ENCODE measurements at regions not wholly inside any gene's neighbourhood (a gene's known extent, or its start where the extent isn't known, plus 50 kb on each side); places are given as distances from the start of the nearest gene placed in this dataset.

DNA sequence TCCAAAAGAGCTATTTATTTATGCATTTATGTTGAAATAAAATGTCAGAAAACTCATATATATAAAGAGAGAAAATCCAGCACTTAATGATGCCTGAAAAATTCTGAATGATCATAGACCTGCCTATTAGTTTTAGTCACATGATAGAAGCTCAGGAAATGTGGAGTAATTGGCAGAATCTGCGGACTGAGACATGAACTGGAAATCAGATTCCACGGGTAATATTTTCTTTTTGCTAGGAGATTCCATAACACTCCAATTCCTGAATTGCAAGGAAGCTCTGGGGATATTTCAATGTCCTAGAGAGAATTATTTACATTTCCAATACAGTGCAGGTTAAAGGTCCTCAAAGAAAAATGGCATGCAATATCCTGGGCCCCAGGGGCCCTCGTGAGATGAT is 778.8 kb downstream of the SEMA5A start:
- no peaks in the 10 kb centered on the region for H3K36me3 ChIP-seq
- DNase-seq: no peak
- no peak for ATAC-seq
- intact Hi-C loops (cut with DNase I): no loop called here
- H3K27ac ChIP-seq: no peak overlapping the region
- H3K4me3 ChIP-seq: no peak overlapping the region
- H3K4me1 ChIP-seq: no peaks in the 10 kb centered on the region
- TF ChIP-seq, protein P1, sequence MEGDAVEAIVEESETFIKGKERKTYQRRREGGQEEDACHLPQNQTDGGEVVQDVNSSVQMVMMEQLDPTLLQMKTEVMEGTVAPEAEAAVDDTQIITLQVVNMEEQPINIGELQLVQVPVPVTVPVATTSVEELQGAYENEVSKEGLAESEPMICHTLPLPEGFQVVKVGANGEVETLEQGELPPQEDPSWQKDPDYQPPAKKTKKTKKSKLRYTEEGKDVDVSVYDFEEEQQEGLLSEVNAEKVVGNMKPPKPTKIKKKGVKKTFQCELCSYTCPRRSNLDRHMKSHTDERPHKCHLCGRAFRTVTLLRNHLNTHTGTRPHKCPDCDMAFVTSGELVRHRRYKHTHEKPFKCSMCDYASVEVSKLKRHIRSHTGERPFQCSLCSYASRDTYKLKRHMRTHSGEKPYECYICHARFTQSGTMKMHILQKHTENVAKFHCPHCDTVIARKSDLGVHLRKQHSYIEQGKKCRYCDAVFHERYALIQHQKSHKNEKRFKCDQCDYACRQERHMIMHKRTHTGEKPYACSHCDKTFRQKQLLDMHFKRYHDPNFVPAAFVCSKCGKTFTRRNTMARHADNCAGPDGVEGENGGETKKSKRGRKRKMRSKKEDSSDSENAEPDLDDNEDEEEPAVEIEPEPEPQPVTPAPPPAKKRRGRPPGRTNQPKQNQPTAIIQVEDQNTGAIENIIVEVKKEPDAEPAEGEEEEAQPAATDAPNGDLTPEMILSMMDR (IDR thresholded peaks at IDR 0.05): no peak
- H3K27me3 ChIP-seq: no peaks in the 10 kb centered on the region
- WGBS, 2 donors: 78 to 81% methylated on average over 3 of the region's 3 CpGs
- no peaks in the 10 kb centered on the region for H3K9me3 ChIP-seq

DNA sequence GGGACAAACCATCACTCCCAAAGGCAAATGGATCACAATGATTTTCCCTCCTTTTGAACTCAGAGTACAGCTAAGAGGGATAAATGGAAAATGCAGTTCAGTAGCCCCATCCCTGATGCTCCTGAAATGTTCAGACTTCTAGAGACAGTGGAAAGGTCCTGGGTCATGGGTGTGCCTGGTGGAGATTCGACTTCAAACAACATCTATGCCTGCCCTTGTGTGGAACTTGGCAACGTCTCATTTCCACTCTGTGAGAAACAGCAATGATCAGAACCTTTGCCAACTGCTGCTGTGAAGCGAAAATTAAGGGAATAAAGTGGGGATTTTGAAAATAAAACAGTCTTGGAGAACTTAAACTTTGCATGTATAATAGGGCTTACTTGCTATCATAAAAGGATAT is 778.1 kb downstream of the SEMA5A start:
- TF ChIP-seq, protein P1 (IDR thresholded peaks at IDR 0.05): no peak
- Histone ChIP-seq H3K36me3 (no peaks in the 10 kb centered on the region), H3K4me3 (no peak overlapping the region), H3K4me1 (no peaks in the 10 kb centered on the region), H3K27ac (no peak overlapping the region), H3K9me3 (no peaks in the 10 kb centered on the region), H3K27me3 (no peaks in the 10 kb centered on the region)
- ATAC-seq (no peak), DNase-seq (no peak)
- intact Hi-C loops (cut with DNase I): no loop called here
- WGBS, 2 donors: 55% methylated on average over 3 of the region's 3 CpGs

DNA sequence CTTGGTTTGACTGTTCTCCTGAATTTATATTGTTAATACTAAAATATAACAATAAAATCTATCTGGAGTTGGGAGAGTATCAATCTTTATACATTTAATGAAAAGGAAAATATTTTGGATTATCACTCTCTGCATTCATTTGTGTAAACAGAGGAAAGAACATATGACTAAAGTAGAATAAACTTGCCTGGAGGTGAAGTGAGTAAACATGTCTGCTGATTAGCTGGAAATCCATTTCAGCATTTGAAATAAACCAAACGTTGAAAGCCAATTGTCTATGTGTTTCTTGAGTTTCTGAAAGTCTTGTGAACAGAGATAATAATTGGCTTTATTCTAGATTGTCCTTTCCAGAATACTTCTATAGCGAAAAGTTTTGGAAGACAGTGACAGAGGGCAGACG is 776.2 kb downstream of the SEMA5A start:
- Histone ChIP-seq H3K4me3 (no peak overlapping the region), H3K27me3 (no peaks in the 10 kb centered on the region), H3K27ac (no peak overlapping the region), H3K36me3 (no peaks in the 10 kb centered on the region), H3K9me3 (no peaks in the 10 kb centered on the region), H3K4me1 (no peaks in the 10 kb centered on the region)
- intact Hi-C loops (cut with DNase I): no loop called here
- ATAC-seq (no peak), DNase-seq (no peak)
- TF ChIP-seq, protein P1 (IDR thresholded peaks at IDR 0.05): no peak
- whole genome bisulfite sequencing, 2 donors: 73 to 76% methylated on average over 3 of the region's 3 CpGs

DNA sequence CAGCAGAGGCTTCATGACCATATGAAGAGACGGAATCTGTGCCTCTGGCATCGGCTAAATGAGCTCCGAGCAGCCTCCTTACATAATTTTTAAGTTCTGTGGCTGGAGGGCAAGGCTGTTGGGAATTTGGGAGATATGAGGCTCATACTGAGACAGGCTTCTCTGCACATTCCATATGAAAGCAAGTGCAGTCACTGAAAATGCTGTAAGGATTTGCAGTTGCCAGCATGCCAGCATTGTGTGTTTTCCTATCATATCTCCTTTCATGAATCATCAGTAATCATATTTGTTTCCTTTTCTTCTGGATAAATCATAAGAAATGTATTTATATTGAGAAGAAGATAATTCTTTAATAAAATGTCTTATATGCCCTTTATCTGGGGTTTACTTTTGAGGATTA is 775.4 kb downstream of the SEMA5A start:
- ATAC-seq (no peak), DNase-seq (no peak)
- Histone ChIP-seq H3K36me3 (no peaks in the 10 kb centered on the region), H3K9me3 (no peaks in the 10 kb centered on the region), H3K4me3 (no peak overlapping the region), H3K4me1 (no peaks in the 10 kb centered on the region), H3K27ac (no peak overlapping the region), H3K27me3 (no peaks in the 10 kb centered on the region)
- intact Hi-C loops (cut with DNase I): no loop called here
- TF ChIP-seq, protein P1 (IDR thresholded peaks at IDR 0.05): no peak
- 55 to 59% methylated on average over 3 of the region's 3 CpGs for WGBS, 2 donors

Measured in heart right ventricle (tissue), 16 donors.